Stimulated activated CD4-positive, alpha-beta T cell treated with anti-CD3 and anti-CD28 coated beads, Interleukin-1b, Interleukin-23, amount 100 ng/mL, for 4 hours (primary cell): ENCODE measurements at regions not wholly inside any gene's neighbourhood (a gene's known extent, or its start where the extent isn't known, plus 50 kb on each side); places are given as distances from the start of the nearest gene placed in this dataset.
"Not testable (repeated sequence)": the region's sequence is repeated elsewhere in the genome, so short reads cannot be mapped to it uniquely, and the experiment has no call there.

Source experiments
- DNase-seq, 2 donors: peaks; one replicate each; pipeline ENCODE4 v3.0.0-alpha.2; 2020; ENCODE audit warnings: low read depth in 2 of 2

- DNase-seq, result no peak
Measured at GRCh38 chr19:13712767-13713201, 51.5 kb upstream of the MRI1 start.

- DNase-seq, result no peak
Measured at GRCh38 chr19:13707915-13708314, 56.4 kb upstream of the MRI1 start.

- DNase-seq, result no peak
Measured at GRCh38 chr19:13705928-13706447, 58.3 kb upstream of the MRI1 start.

GRCh38 chr19:13705201-13705600, 59.1 kb upstream of the MRI1 start:
- DNase-seq, result no peak

GRCh38 chr19:13701624-13702023, 62.7 kb upstream of the MRI1 start:
- DNase-seq, result no peak

- DNase-seq, result no peak
Measured at GRCh38 chr19:13700621-13701020, 63.7 kb upstream of the MRI1 start.

- DNase-seq, result no peak
Measured at GRCh38 chr19:13699786-13700185, 64.5 kb upstream of the MRI1 start.

- DNase-seq, result no peak
Measured at GRCh38 chr19:13696839-13697238, 67.5 kb upstream of the MRI1 start.

- no peak for DNase-seq
Measured at GRCh38 chr19:13693889-13694288, 70.4 kb upstream of the MRI1 start.

GRCh38 chr19:13691569-13692435, 72.5 kb upstream of the MRI1 start:
- no peak for DNase-seq

GRCh38 chr19:13689085-13689484, 75.2 kb upstream of the MRI1 start:
- DNase-seq, result no peak

GRCh38 chr19:13684021-13684420, 80.3 kb upstream of the MRI1 start:
- DNase-seq, result no peak

GRCh38 chr19:13681509-13681908, 82.8 kb upstream of the MRI1 start:
- DNase-seq, result no peak

- not testable (repeated sequence) for DNase-seq
Measured at GRCh38 chr19:13680708-13681360, 83.5 kb upstream of the MRI1 start.

- not testable (repeated sequence) for DNase-seq
Measured at GRCh38 chr19:13676967-13677366, 87.4 kb upstream of the MRI1 start.

GRCh38 chr19:13672480-13673175, 91.7 kb upstream of the MRI1 start:
- DNase-seq, result not testable (repeated sequence)

GRCh38 chr19:13670846-13671245, 93.5 kb upstream of the MRI1 start:
- no peak for DNase-seq

- no peak for DNase-seq
Measured at GRCh38 chr19:13669780-13670355, 94.5 kb upstream of the MRI1 start.

GRCh38 chr19:13668964-13669363, 95.4 kb upstream of the MRI1 start:
- no peak for DNase-seq

- no peak for DNase-seq
Measured at GRCh38 chr19:13666165-13666564, 98.2 kb upstream of the MRI1 start.

GRCh38 chr19:13665125-13665905, 99.0 kb upstream of the MRI1 start:
- no peak for DNase-seq
